NCI-H1417 treated with DMSO at 0.1 percent for 48 hours (cell line): ENCODE measurements at regions not wholly inside any gene's neighbourhood (a gene's known extent, or its start where the extent isn't known, plus 50 kb on each side); places are given as distances from the start of the nearest gene placed in this dataset.
"Not testable (repeated sequence)": the region's sequence is repeated elsewhere in the genome, so short reads cannot be mapped to it uniquely, and the experiment has no call there.

ENCODE experiments used
- DNase-seq: peaks from one replicate; lab custom pipeline; 2025; lab: John Stamatoyannopoulos, UW

DNA sequence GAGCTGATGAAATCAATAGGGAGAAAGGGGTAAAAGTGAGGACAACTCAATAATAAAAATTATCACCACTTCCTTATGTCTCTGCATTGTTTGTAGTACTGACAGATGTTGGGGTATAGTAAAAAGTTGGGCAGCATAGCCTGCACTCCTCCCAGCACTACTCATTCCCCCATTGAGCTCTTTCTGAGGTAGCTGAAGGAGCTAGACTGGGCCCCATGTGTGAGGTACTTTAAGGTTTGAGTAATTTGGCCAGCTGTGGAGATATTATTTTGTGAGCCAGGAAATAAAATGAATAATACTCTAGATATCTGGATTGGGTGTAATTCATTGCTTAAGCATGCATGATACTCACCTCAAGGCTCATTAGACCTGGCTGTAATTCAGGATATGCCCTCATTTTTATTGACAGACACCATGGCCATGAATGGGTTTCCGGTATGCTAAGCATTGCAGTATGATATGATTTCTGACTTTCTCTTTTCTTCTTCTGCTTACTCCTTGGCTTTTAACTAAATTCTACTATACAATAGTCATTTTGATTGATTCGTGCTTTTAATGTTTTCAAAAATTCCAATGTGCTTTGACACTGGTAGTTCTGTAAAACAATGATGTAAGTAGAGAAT, 283.9 kb upstream of the RIMS1 start:
- DNase-seq = no peak

DNA sequence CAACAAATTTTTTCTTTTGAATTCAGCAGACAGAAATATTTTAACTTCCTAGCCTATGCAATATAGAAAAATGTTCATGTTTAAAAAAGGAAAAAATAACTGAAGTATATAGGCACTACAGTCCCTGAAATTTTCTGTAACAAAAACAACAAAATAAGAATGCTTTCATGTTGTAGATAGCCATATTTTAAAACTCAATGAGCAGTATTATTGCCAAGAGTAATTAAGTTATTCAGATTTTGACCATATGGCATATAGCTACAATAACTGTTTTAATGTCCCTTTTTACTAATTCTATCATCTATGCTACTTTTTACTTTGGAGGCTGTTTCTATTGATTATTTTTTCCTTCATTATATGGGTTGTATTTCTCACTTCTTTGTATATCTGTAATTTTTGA, 283.3 kb upstream of the RIMS1 start:
- no peak for DNase-seq

DNA sequence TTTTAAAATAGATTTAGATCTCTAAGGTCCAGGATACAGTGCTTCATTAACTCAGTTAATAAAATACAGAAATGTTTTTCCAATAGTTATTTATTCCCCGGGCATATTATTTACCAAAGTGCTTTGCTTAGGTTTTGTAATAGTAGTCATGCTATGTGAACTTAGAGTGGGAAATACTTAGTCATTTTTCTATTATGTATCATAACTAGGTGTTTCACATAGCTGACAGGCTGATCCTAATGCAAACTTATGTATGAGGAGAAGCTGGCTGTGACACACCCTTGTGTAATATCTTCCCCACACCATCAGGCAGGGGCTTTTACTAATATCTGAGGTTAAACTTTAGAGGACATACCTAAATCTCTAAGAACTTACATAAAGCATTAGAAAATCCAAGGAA, 277.7 kb upstream of the RIMS1 start:
- no peak for DNase-seq

DNA sequence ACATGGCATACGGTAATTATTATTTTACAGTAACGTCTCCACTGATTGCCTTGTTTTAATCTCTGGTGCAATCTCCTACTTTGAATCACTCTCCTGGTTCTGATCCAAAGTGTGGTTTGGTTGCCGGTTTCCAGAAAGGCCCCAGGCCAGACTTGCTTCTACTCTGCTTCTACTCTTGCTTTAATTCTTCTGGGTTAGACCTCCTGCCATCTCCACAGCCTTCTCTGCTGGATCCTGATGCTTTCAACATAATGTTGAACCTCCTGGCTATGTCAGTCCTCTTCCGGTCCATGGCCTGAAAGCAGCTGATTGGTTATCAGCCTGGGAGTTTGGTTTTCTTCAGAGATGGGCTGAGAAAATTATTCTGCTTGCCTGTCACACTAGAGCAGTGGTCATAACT, 266.5 kb upstream of the RIMS1 start:
- no peak for DNase-seq

DNA sequence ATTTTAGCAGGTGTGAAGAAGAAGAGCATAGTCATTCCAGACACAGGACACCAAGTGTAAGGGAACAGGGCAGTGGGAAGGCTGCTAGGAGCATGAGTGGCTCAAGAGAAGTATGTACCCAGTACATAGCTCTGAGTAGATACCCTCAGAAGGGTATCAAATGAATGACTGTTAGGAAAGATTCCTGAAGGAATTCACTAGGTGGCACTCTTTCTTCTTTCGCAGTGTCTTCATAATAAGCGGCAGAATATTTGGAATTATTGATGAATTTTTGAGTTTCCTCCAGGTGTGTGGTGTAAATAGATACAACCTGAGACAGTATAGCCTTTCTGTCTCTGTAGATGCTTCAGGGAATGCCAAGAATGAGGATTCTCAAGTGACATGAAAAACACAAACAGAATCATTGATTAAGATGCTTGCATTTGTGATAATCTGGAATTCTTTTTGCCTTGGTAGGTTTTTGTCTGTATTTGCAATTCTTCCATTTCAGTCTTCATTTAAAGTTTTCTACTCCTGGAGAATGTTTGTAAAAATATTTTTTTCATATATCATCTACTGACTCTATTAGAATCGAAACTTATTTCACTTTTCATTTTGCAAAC, 264.3 kb upstream of the RIMS1 start:
- DNase-seq = no peak

DNA sequence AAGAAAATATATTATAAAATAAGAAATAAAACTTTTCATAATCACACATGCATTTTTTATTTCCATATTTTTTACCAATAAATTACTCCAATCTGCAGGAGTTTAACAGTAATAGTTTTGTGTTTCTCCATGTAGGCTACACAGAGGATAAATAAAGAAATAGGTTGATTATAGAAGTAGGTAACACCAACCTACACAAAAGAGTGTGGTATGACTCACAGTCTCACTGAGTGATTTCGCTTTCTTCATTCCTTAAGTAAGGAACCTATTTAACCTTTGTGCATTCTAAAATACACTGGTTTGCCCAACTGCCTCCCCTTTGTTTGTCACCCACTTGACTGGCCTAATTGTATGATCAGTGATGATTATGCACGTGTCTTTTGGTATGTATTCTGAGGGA, 244.2 kb upstream of the RIMS1 start:
- DNase-seq = no peak

DNA sequence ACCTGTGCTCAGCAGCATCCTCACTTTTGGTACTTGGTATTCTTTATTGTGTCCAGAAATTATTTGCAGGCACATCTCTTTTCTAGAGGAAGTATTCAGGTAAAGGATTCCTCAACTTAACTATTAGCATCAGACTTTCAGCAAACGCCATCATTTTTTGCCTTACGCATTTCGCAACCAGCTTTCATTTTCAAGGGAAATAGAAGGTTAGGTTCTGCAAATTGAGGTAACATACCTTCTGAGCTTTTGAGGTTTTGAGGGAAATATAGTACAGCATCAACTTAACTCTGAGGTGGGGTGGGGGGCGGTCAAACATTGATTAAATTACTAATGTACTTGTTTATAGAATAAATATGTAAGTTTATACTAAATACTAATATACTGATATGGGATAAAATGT, 243.6 kb upstream of the RIMS1 start:
- DNase-seq = no peak

DNA sequence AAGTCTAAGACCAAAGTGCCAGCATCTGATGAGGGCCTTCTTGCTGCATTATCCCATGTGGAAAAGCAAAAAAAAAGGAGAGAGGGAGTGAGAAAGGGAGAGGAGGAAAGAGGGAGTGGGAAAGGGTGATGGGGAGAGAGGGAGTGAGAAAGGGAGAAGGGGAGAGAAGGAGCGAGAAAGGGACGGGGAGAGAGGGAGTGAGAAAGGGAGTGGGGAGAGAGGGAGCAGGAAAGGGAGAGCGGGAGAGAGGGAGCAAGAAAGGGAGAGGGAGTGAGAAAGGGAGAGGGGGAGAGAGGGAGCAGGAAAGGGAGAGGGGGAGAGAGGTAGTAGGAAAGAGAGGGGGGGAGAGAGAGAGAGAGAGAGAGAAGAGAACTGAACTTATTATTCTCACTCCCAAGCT, 241.1 kb upstream of the RIMS1 start:
- DNase-seq = no peak

DNA sequence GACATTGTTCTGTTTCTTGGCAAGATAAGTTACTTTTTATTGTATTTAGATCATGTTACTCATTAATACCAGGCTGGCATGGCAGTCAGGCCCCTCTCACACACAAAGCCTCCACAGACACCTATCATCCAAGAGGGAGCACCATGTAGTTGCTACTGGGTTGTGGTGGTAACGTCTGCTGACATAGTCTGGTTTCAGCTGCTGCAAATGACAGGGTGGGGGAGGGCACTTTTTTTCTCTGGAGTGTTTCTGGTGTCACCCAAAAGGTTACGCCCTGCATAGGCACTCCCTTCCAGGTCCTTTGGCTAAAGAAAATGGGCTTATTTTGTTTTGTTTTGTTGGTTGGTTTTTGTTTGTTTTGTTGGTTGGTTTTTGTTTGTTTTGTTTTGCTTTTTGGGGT, 236.4 kb upstream of the RIMS1 start:
- no peak for DNase-seq

DNA sequence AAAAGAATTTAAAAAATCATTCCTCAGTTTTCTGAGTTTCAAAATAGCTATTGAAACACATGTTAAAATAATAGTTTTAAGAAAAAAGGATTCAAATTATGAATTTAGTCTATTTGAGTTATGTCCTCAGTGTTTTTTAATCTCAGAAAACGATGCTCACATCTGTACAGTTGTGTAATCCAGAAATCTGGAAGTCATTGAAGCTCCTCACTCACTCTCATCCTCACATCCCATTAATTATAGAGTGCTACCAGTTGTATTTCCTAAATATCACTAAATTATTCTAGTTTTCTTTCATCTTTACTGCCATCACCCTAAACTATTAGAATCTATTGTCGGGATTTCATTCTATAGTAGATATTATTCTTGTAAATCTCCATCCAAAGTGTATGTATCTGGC, 234.7 kb upstream of the RIMS1 start:
- DNase-seq = no peak

DNA sequence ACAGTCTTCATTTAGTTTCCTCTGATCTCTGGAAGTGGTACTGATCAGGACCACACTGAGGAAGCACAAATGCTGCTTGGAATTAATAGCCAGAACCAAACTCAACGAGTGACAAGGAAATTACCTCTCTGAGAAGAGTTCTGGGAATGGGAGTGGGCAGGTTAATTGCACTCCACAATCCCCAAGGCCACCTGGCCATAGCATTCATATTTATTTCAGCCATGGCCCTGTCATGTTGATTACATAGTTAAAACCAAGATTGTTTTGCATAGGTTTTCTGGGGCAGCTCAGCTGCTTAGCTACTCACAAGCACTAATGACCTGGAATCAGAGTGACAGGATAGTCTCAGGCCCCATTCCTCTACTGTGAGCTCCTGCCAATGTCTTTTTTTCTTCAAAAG, 230.2 kb upstream of the RIMS1 start:
- DNase-seq = no peak

DNA sequence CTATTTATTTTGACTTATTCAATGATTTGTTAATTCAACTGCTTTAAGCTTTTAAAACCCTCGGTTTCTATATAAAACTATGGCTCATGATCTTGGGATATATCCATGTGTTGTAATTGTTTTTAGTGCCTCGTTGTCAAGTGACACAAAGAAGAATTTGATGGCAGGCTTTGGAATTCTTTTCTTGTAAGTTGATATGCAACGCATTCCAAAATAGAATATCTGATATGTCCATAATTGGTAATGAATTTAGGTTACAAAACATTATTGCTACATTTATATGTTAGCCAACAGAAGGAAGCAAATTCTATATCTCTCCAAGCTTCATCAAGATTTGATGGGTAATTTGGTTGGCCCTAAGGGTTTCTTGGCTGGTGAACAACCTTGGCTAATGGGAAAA, 220.4 kb upstream of the RIMS1 start:
- no peak for DNase-seq

DNA sequence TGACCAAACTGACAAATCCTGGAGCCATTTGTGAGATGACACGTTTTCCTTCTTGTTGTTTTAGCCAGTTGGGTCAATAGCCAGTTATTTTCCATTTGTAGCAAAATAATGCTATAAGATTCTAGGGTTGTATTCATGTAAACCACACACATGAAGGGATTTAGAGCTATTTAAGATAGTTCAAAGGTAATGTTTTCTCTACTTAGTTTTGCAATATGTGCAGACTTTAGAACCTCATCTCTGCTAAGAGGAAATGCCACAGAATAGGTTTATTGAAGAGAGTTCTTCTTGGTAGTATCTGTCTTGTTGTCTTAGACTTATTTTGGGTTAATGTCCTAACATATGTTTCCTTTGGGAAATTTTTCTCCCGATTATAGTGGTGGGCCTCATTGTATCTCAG, 213.5 kb upstream of the RIMS1 start:
- no peak for DNase-seq

DNA sequence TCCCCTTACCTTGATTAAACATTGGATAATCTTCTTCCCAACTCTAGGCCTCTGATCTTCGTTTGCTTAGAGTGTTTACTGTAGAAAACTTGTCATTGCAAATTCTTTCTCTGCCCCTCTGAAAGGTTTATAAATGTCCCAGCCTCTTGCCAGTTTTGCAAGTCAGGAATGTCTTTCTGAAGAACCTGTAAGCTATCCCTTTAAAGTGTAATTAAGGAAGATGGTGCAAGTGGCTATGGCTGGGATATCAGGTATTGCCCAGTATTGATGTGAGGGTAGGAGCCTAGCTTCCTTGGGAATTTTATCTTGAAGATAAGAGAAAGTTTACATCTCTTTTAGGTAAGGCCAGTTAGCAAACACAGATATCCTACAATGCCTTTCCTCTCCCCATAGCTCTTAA, 211.0 kb upstream of the RIMS1 start:
- DNase-seq = no peak

DNA sequence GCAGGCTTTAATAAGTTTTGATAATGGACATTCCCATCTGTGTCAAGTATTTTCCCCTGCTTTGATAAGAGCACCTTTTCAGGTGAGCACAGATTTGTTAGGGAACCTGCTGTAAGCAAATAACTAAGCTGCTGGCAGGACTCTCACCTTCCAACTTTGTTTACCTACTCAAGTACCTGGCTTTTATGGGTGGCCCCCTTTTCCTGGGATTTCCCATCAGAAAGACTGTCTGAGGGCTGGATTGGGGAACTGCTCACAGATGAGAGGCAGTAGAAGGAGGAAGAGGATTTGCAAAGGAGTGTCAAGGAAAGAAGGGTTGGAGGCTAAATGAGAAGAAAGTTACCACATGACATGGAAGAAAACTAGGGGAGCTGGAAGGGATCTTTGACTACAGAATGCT, 210.1 kb upstream of the RIMS1 start:
- DNase-seq = no peak

DNA sequence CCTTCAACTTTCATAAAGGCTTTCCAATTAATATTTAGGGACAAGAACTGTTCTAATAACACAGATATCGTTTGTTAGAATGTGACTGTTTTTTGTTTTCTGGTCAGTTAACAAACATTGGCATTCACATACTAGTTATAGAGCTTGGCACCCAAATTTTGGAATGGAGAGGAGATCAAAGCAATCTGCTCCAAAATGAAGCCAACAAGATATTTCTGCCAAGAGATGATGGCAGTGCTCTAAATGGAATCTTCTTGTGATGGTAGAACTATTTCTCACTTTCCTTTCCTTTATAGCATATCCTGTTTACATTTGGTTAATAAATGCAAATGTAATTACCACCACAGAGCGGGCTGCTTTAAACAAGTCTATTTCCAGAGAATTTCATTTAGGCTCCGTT, 208.3 kb upstream of the RIMS1 start:
- DNase-seq = no peak

DNA sequence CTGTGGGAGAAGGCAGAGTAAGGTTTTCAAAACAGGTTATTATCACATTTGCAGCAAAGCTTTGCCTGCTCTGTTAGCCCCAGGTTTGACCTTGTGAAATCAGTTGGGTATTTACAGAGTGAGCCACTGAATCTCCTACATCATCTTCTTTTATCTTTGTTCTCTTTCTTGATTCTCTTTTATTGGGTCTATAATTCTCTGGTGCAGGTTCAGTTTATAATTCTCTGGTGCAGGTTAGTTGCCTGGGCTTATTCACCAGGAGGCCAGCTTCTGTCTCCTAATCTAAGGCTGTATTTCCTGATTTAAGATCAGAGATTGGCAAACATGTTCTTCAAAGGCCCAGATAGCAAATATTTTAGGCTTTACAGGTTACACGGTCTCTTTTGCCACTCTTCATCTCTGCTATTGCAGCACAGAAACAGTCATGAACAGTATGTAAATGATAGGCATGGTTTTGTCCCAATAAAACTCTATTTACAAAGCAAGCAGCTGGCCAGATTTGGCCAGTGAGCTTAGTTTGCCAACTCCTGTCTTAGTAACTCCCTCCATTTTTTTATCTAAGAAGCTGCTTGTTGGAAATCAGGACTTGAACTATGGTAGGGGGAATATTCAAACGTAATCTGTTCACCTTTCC, 205.0 kb upstream of the RIMS1 start:
- no peak for DNase-seq

DNA sequence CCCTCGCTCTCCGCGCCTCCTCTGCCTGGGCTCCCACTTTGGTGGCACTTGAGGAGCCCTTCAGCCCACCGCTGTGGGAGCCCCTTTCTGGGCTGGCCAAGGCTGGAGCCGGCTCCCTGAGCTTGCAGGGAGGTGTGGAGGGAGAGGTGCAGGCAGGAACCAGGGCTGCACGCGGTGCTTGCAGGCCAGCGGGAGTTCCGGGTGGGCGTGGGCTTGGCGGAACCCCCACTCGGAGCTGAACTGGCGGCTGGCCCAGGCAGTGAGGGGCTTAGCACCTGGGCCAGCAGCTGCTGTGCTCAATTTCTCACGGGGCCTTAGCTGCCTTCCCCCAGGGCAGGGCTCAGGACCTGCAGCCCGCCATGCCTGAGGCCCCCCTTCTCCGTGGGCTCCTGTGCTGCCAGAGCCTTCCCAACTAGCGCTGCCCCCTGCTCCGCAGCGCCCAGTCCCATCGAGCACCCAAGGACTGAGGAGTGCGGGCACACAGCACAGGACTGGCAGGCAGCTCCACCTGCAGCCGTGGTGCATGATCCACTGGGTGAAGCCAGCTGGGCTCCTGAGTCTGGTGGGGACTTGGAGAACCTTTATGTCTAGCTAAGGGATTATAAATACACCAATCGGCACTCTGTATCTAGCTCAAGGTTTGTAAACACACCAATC, 200.2 kb upstream of the RIMS1 start:
- DNase-seq = not testable (repeated sequence)

DNA sequence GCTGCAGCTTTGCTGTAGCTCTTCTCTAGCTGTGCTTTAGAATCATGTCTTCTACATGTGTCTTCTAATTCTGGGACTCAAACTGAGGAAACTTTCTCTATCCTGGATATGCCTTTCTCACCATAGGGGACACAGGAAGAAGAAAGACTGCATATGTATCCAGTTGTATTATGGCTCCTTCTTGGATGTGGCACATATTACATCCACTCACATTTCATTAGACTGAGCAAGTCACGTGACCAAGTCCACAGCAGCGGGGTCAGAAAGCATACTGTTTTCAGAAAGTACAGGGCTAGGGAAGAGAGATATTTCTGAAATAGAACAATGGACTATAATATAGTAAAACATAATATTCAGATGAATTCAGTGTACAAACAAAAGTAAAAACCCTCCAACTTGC, 187.6 kb upstream of the RIMS1 start:
- DNase-seq = no peak

DNA sequence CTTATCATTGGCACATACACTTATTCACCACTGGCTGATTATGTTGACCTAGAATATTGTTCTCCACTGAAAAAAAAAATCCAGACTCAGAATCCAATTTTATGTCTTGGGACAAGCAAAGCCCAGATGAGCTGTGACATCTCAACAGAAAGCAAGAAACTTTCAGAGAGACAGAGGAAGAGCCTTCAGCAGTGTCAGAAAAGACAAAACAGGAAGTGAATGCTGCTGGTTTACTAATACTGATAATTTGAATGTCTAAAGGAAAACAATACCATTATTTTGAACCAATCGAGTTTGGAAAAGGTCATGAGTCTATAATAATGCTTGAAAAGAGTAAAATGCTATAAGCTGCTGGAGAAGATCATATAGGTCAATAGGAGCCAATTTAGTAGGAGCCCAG, 179.8 kb upstream of the RIMS1 start:
- DNase-seq = no peak

DNA sequence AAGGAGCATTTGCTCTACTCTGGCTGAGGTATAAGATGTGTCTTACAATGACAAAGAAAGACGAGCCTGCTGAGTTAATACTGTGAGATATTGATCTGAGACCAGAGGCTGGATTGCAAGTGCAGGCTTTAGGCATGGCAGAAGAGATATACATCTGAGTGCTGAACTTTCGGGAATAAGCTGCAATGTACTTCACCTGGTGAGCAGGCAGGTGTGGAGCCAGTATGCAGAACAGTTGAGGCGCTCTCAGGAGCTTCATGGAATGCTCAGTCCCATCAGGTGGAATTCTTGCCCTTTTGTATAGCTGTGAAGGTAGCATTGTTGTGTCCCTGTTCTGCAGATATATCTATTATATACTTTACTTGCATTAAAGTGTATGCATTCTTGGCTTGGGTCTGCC, 179.3 kb upstream of the RIMS1 start:
- DNase-seq = no peak

DNA sequence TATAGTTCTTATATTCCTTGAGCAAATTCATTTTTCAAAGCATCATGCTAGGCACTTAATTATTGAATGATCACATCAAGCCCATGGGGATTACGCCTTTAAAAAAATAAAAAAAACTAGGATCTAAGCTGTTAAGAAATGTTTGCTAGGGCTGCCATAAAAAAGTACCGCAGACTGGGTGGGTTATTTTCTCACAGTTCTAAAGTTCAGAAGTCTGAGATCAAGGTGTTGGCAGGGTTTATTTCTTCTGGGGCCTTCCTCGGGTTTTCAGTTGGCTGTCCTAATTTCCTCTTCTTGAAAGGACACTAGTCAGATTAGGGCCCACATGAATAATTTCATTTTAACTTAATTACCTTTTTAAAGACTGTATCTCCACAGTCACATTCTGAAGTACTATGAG, 165.6 kb upstream of the RIMS1 start:
- no peak for DNase-seq

DNA sequence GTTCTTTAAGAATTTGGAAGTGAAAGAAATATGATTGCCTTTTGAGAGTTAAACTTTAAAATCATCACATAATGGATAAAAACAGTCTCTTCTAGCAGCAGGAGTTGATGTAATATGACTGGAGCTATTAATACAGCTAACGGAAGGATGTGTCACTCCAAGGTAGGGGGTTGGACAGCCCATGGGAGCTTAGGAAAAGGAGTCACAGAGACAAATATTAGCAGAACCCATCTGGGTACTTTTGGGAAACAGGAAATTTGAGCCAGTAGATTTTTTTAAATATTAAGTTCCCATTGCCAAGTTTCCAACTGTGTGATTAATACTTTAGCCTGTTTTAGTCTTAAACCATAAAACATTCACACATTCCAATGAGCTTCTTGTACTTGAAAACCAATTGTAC, 164.7 kb upstream of the RIMS1 start:
- no peak for DNase-seq

DNA sequence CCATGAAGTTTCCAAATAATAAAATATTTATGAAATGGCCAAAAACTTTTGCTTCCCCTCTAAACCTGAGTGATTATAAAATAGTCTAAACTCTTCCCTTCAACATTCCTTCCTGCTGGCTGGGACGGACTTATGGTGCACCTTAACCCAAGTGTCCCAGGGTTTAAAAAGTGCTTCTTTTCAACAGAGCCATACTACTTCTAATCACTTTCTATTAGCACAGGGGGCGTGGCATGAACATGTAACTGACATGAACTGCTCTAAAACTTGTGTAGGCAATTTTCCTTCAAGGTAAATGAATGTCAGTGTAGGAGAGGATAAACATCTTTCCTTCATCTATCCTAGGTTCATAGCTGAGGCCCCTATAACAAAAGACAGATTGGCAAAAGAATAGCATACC, 163.6 kb upstream of the RIMS1 start:
- no peak for DNase-seq
